ENCODE measurements at regions not wholly inside any gene's neighbourhood (a gene's known extent, or its start where the extent isn't known, plus 50 kb on each side); places are given as distances from the start of the nearest gene placed in this dataset.

- TF ChIP-seq POLR2A (IDR thresholded peaks at IDR 0.05) (no peak), EP300 (IDR thresholded peaks at IDR 0.05) (no peak), CTCF (IDR thresholded peaks at IDR 0.05) (no peak)
- Histone ChIP-seq H3K4me1 (ENCODE audit: insufficient read depth) (no peaks in the 10 kb centered on the region), H3K4me3 (no peak overlapping the region), H3K27me3 (no peaks in the 10 kb centered on the region), H3K27ac (no peak overlapping the region), H3K36me3 (no peaks in the 10 kb centered on the region), H3K9me3 (no peaks in the 10 kb centered on the region)
- 55 to 64% (median 59%) methylated on average over 7 of the region's 7 CpGs for WGBS, 3 donors
- no peak for DNase-seq
- intact Hi-C loops (cut with DNase I): no loop called here
These were observed 138.1 kb upstream of the RMST start for GRCh38 chr12:97324471-97324870.

- 49 to 59% (median 51%) methylated on average over 4 of the region's 4 CpGs for WGBS, 3 donors
- Histone ChIP-seq H3K36me3 (no peaks in the 10 kb centered on the region), H3K4me1 (ENCODE audit: insufficient read depth) (no peaks in the 10 kb centered on the region), H3K4me3 (no peak overlapping the region), H3K9me3 (no peaks in the 10 kb centered on the region), H3K27ac (no peak overlapping the region), H3K27me3 (no peaks in the 10 kb centered on the region)
- no peak for TF ChIP-seq POLR2A (IDR thresholded peaks at IDR 0.05)
- no peak for TF ChIP-seq CTCF (IDR thresholded peaks at IDR 0.05)
- TF ChIP-seq EP300 (IDR thresholded peaks at IDR 0.05): no peak
- DNase-seq: no peak
- intact Hi-C loops (cut with DNase I): no loop called here
These were observed 127.5 kb upstream of the RMST start for GRCh38 chr12:97335115-97335514.

DNA sequence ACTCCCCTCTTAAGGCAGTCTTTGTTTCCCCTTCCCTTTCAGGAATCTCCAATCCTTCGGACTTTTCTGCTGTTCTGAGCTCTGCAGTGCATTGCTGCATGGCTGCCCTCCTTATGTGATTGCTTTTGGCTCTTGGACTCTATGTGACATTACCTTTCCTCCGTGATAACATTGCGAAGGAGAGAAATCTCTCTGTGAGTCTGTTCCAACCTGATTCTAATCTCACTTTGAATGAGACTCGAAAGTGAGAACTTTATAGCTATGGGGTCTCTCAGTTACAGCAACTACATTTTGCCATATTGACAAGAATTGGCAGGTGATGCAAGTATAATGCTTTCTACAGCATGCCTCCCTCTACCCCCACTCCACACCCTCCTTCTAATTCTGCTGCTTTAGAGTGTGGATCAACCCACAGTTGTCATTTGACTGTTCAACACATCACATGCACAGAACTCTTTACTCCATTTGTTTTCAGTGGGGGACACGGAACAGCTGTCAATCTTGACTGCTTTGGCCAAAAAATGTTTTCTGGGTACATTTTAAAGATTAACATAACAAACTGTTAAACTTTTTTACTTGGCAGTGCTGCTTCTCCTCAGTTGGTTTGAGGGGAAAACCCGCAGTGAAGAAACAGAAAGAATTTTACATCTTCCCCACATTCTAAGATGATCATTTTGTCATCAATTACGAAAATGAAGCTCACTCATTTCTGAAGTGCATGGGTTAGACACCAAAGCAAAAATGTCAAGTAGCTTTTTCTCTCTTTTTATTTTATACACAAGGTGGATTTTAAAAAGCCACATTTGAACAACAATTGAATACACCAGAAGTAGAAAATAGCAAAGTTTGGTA lies 125.5 kb upstream of the RMST start:
- Histone ChIP-seq H3K36me3 (no peaks in the 10 kb centered on the region), H3K4me1 (ENCODE audit: insufficient read depth) (no peaks in the 10 kb centered on the region), H3K4me3 (no peak overlapping the region), H3K9me3 (no peaks in the 10 kb centered on the region), H3K27ac (no peak overlapping the region), H3K27me3 (no peaks in the 10 kb centered on the region)
- WGBS, 3 donors: 72 to 84% (median 78%) methylated on average over 7 of the region's 7 CpGs
- DNase-seq: no peak
- intact Hi-C loops (cut with DNase I): no loop called here
- TF ChIP-seq POLR2A (IDR thresholded peaks at IDR 0.05): no peak
- no peak for TF ChIP-seq EP300 (IDR thresholded peaks at IDR 0.05)
- TF ChIP-seq CTCF (IDR thresholded peaks at IDR 0.05): no peak

DNA sequence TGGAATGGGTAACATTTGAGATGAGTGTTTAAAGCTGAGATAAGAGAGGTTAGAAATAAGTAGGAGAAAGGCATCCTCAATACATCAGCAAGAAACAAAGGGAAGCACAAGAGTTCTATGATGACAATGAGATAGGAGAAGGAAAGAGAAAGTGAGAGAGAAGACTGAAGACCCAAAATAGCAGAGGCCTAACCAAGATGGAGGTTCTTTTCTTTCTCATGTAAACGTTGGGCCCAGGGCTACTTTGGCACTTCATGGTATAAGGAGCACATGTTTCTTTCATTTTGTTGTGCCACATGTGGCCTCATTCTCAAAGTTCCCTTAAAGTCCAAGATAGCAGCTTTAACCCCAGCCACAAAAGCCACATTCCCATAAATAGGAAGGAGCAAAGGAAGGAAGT lies 120.5 kb upstream of the RMST start:
- Histone ChIP-seq H3K4me3 (no peak overlapping the region), H3K27me3 (no peaks in the 10 kb centered on the region), H3K9me3 (no peaks in the 10 kb centered on the region), H3K36me3 (no peaks in the 10 kb centered on the region), H3K27ac (no peak overlapping the region), H3K4me1 (ENCODE audit: insufficient read depth) (no peaks in the 10 kb centered on the region)
- intact Hi-C loops (cut with DNase I): no loop called here
- TF ChIP-seq EP300 (IDR thresholded peaks at IDR 0.05) (no peak), CTCF (IDR thresholded peaks at IDR 0.05) (no peak), POLR2A (IDR thresholded peaks at IDR 0.05) (no peak)
- no peak for DNase-seq
- WGBS, 3 donors: 37 to 68% (median 56%) methylated on average over 1 of the region's 1 CpG
